Cardiac muscle cell (in vitro differentiated cells and primary cell): ENCODE measurements at regions not wholly inside any gene's neighbourhood (a gene's known extent, or its start where the extent isn't known, plus 50 kb on each side); places are given as distances from the start of the nearest gene placed in this dataset.

Experiments
- DNase-seq, 2 donors: peaks; one replicate each; pipeline versions ENCODE4 v3.0.0 to v3.0.0-alpha.2; 2010 to 2017; ENCODE audit warnings: low read depth in 1 of 2, low spot score in 1 of 2
- H3K27ac ChIP-seq: fragments of 200-600 bp; sonication (generic); 2 replicates; pipeline ENCODE4 v1.5.1; 2016
- H3K27me3 ChIP-seq: fragments of 200-600 bp; sonication (generic); 2 replicates; pipeline ENCODE4 v1.6.0; 2016; ENCODE audit warnings: control low read depth
- H3K36me3 ChIP-seq: fragments of 200-600 bp; sonication (generic); 2 replicates; pipeline ENCODE4 v1.5.1; 2016; ENCODE audit warnings: control low read depth
- H3K4me1 ChIP-seq: fragments of 200-600 bp; sonication (generic); 2 replicates; pipeline ENCODE4 v1.8.1; 2017; ENCODE audit warnings: low read depth, mild to moderate bottlenecking, mixed run types
- H3K4me3 ChIP-seq: fragments of 200-600 bp; sonication (generic); 2 replicates; pipeline ENCODE4 v1.5.1; 2016; ENCODE audit warnings: mild to moderate bottlenecking
- H3K9me3 ChIP-seq: fragments of 200-600 bp; sonication (generic); 2 replicates; pipeline ENCODE4 v1.5.1; 2017; ENCODE audit warnings: low read depth, mild to moderate bottlenecking, control low read depth
- CTCF ChIP-seq: IDR thresholded peaks from 2 replicates; pipeline ENCODE4 v1.5.1; 2012; ENCODE audit warnings: low read depth, mild to moderate bottlenecking, low read length

- H3K4me1 ChIP-seq, result peaks cover 7% of the 10 kb centered on the region
These were observed 228.5 kb upstream of the CASK start for GRCh38 chrX:42151808-42152207.

GRCh38 chrX:42149765-42150164, 226.4 kb upstream of the CASK start:
- H3K4me3 ChIP-seq, result no peak overlapping the region
- H3K9me3 ChIP-seq, result no peaks in the 10 kb centered on the region
- no peak overlapping the region for H3K27ac ChIP-seq
- peak; percentile 28 to 75 for DNase-seq
- TF ChIP-seq CTCF, result no peak
- H3K4me1 ChIP-seq, result peaks cover 8% of the 10 kb centered on the region
- H3K27me3 ChIP-seq, result no peaks in the 10 kb centered on the region
- no peaks in the 10 kb centered on the region for H3K36me3 ChIP-seq

More at GRCh38 chrX:42151808-42152207, 228.5 kb upstream of the CASK start:
- no peak overlapping the region for H3K4me3 ChIP-seq
- no peak overlapping the region for H3K27ac ChIP-seq
- no peaks in the 10 kb centered on the region for H3K27me3 ChIP-seq
- H3K36me3 ChIP-seq, result no peaks in the 10 kb centered on the region
- no peaks in the 10 kb centered on the region for H3K9me3 ChIP-seq
- DNase-seq, result peak in 1 of 2 donors; percentile 12
- no peak for TF ChIP-seq CTCF

- no peaks in the 10 kb centered on the region for H3K27me3 ChIP-seq
- H3K36me3 ChIP-seq, result no peaks in the 10 kb centered on the region
- no peak for TF ChIP-seq CTCF
- no peaks in the 10 kb centered on the region for H3K9me3 ChIP-seq
- H3K27ac ChIP-seq, result no peak overlapping the region
- no peak overlapping the region for H3K4me3 ChIP-seq
- peaks cover 8% of the 10 kb centered on the region for H3K4me1 ChIP-seq
- DNase-seq, result peak in 1 of 2 donors; percentile 53
These were observed 225.9 kb upstream of the CASK start for GRCh38 chrX:42149281-42149680.

GRCh38 chrX:42143866-42144592, 220.7 kb upstream of the CASK start:
- Histone ChIP-seq H3K36me3 (no peaks in the 10 kb centered on the region), H3K27ac (peak overlapping the region; percentile 37), H3K4me1 (peaks cover 14% of the 10 kb centered on the region), H3K4me3 (no peak overlapping the region), H3K27me3 (no peaks in the 10 kb centered on the region), H3K9me3 (no peaks in the 10 kb centered on the region)
- no peak for TF ChIP-seq CTCF
- peak in 1 of 2 donors; percentile 35 for DNase-seq

GRCh38 chrX:42140320-42140719, 217.0 kb upstream of the CASK start:
- Histone ChIP-seq H3K4me3 (no peak overlapping the region), H3K27me3 (no peaks in the 10 kb centered on the region), H3K4me1 (peaks cover 6% of the 10 kb centered on the region), H3K36me3 (no peaks in the 10 kb centered on the region), H3K27ac (no peak overlapping the region), H3K9me3 (no peaks in the 10 kb centered on the region)
- no peak for TF ChIP-seq CTCF
- DNase-seq, result no peak
